Transverse colon (tissue), 3 donors: ENCODE measurements at regions not wholly inside any gene's neighbourhood (a gene's known extent, or its start where the extent isn't known, plus 50 kb on each side); places are given as distances from the start of the nearest gene placed in this dataset.

Source experiments
- EP300 ChIP-seq: sonication (generic); formaldehyde crosslinking; IDR thresholded peaks from one replicate; pipeline ENCODE4 v1.6.1; 2017; ENCODE audit warnings: antibody characterized with exemption, low read depth
- POLR2A ChIP-seq: fragments of 450-650 bp; IDR thresholded peaks from one replicate; pipeline ENCODE4 v1.6.1; 2016; ENCODE audit warnings: antibody characterized with exemption, mild to moderate bottlenecking, moderate library complexity
- TF ChIP-seq, protein P1 (sequence below), 5 experiments: fragments of 200-600 bp in 3 of 5; fragments of 450-650 bp in 2 of 5; sonication (generic) in 3 of 5; IDR thresholded peaks; 1 replicate in 2 of 5; 2 replicates in 3 of 5; pipeline ENCODE4 v1.5.1; 2016 to 2017; ENCODE audit warnings: antibody characterized with exemption in 5 of 5, inconsistent platforms in 3 of 5, mild to moderate bottlenecking in 2 of 5, moderate library complexity in 1 of 5

DNA sequence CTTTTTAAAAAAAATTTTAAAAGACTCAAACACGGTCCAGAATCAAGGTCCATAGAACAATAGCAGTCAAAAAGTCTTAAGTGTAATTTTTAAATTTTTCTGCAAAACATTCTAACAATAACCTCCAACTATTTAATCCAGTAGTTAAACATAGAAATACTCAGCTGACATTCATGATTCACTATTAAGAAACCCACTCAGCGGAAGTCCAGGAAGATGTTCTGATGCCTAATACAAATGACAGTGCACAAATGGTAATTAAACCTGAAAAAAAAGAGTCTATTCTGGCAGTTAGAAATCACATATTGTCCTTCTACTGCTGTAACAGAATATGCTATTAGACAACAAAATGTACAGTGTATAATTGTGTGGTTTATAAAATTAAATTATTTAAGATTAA, 128.2 kb upstream of the BMP5 start:
- TF ChIP-seq EP300, result no peak
- TF ChIP-seq, protein P1, sequence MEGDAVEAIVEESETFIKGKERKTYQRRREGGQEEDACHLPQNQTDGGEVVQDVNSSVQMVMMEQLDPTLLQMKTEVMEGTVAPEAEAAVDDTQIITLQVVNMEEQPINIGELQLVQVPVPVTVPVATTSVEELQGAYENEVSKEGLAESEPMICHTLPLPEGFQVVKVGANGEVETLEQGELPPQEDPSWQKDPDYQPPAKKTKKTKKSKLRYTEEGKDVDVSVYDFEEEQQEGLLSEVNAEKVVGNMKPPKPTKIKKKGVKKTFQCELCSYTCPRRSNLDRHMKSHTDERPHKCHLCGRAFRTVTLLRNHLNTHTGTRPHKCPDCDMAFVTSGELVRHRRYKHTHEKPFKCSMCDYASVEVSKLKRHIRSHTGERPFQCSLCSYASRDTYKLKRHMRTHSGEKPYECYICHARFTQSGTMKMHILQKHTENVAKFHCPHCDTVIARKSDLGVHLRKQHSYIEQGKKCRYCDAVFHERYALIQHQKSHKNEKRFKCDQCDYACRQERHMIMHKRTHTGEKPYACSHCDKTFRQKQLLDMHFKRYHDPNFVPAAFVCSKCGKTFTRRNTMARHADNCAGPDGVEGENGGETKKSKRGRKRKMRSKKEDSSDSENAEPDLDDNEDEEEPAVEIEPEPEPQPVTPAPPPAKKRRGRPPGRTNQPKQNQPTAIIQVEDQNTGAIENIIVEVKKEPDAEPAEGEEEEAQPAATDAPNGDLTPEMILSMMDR (IDR thresholded peaks at IDR 0.05), result no peak
- TF ChIP-seq POLR2A, result no peak
